NT2/D1 (cell line): ENCODE measurements at regions not wholly inside any gene's neighbourhood (a gene's known extent, or its start where the extent isn't known, plus 50 kb on each side); places are given as distances from the start of the nearest gene placed in this dataset.

ENCODE experiments used
- YY1 ChIP-seq: IDR thresholded peaks from 2 replicates; pipeline ENCODE4 v1.6.1; 2011; ENCODE audit not compliant: insufficient read length, insufficient read depth
- ZNF274 ChIP-seq: IDR thresholded peaks from 2 replicates; pipeline ENCODE4 v1.6.1; 2011; ENCODE audit warnings: mild to moderate bottlenecking, low read depth, low read length

- TF ChIP-seq ZNF274: no peak
- TF ChIP-seq YY1: no peak
Observed at GRCh38 chr2:52192656-52193055, 1160.7 kb upstream of the NRXN1 start.
